Colonic mucosa (tissue), 4 donors: ENCODE measurements at regions not wholly inside any gene's neighbourhood (a gene's known extent, or its start where the extent isn't known, plus 50 kb on each side); places are given as distances from the start of the nearest gene placed in this dataset.

Source experiments
- DNase-seq: peaks from one replicate; pipeline ENCODE4 v3.0.0-alpha.2; 2020
- H3K27ac ChIP-seq: fragments of 200-600 bp; one replicate; pipeline ENCODE4 v1.8.0; 2021
- H3K27me3 ChIP-seq: fragments of 200-600 bp; one replicate; pipeline ENCODE4 v1.8.0; 2021
- H3K36me3 ChIP-seq: fragments of 200-600 bp; one replicate; pipeline ENCODE4 v1.8.0; 2021
- H3K4me1 ChIP-seq: fragments of 200-600 bp; one replicate; pipeline ENCODE4 v1.8.0; 2021; ENCODE audit warnings: mild to moderate bottlenecking
- H3K4me3 ChIP-seq: fragments of 200-600 bp; one replicate; pipeline ENCODE4 v1.8.0; 2021
- H3K9ac ChIP-seq, 2 donors: one replicate each; pipeline ENCODE4 v1.7.0; 2013; ENCODE audit warnings: control low read depth in 2 of 2, low read depth in 2 of 2, low read length in 2 of 2
- H3K9me3 ChIP-seq: fragments of 200-600 bp; one replicate; pipeline ENCODE4 v1.8.0; 2021
- intact Hi-C: fragments of 100-400 bp; cut with DNase I; formaldehyde crosslinking; loops from one replicate; pipeline ENCODE4 v1.14.1; 2022
- TF ChIP-seq, protein P1 (sequence below): fragments of 200-600 bp; IDR thresholded peaks from one replicate; pipeline ENCODE4 v1.8.0; 2022; ENCODE audit warnings: antibody characterized with exemption, mild to moderate bottlenecking
- donor health status: healthy.
- donor health status: DM: no; HTN: no; CAD: no.
- donor health status: DM: no; HTN: no; CAD: no.

DNA sequence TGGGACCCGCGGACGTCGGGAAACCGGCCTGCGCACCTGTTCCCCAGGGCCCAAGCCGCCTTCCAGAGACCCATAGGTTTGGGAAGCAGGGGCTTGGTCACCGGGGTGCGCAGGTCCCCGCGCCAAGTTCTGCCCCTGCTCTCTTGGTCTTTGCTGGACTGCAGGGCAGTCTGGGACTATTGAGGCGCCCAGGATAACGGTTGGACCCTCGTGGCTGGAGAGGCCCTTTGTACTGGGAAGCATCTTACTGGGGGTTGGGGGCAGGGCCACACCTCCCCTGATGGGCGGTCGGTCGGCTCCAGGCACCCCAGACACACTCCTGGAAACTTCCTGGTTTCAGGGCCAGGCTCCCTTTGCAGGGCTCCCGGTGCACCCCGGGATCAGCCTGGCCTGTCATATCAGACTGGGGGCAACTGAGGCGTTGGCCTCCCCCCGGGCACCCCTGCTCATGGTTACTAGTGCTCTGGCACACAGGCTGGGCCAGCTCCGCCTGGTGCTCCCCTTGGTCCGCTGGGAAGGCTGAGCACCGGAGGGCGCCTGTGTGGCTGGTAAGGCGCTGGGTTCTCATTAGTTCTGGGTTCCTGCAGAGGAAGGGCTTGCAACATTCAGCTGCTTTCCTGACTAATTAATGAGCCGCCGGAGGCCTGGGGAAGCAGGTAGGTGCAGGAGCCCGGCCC lies 1250.5 kb downstream of the BRD1 start:
- no peaks in the 10 kb centered on the region for H3K4me1 ChIP-seq
- TF ChIP-seq, protein P1, sequence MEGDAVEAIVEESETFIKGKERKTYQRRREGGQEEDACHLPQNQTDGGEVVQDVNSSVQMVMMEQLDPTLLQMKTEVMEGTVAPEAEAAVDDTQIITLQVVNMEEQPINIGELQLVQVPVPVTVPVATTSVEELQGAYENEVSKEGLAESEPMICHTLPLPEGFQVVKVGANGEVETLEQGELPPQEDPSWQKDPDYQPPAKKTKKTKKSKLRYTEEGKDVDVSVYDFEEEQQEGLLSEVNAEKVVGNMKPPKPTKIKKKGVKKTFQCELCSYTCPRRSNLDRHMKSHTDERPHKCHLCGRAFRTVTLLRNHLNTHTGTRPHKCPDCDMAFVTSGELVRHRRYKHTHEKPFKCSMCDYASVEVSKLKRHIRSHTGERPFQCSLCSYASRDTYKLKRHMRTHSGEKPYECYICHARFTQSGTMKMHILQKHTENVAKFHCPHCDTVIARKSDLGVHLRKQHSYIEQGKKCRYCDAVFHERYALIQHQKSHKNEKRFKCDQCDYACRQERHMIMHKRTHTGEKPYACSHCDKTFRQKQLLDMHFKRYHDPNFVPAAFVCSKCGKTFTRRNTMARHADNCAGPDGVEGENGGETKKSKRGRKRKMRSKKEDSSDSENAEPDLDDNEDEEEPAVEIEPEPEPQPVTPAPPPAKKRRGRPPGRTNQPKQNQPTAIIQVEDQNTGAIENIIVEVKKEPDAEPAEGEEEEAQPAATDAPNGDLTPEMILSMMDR, result no peak
- intact Hi-C loops, result no loop called here
- no peak overlapping the region for H3K9ac ChIP-seq
- H3K27me3 ChIP-seq, result peaks cover 27% of the 10 kb centered on the region
- no peak overlapping the region for H3K4me3 ChIP-seq
- no peaks in the 10 kb centered on the region for H3K9me3 ChIP-seq
- no peak for DNase-seq
- H3K27ac ChIP-seq, result no peak overlapping the region
- no peaks in the 10 kb centered on the region for H3K36me3 ChIP-seq

DNA sequence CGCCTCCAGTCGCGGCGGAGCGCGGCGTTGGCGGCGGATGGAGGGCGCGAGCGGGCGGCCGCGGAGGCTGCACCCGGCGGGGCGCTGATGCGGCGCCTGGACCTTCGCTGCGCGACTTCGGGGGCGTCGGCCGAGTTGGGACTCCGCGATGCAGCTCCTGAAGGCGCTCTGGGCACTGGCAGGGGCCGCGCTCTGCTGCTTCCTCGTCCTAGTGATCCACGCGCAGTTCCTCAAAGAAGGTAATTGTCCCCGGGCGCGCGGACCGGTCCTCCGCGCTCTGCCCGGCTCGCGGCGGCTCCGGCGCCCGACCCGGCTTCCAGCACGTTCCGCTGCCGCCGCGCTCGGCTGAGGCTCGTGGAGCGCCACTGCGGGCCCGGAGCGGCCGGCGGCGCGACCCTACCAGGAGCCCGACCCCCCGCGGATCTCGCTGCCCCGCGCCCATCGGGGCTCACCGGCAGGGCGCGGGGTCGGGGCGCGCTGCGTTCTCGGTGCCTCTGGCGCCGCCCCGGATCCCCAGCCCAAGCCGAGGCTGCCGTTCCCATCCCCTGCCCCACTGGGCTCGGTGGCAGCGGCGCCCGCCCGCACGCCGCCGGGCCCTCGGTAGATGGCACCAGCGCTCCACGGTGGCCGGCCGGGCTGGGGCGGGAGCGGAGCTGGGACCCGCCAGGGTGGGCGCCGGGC lies 1251.2 kb downstream of the BRD1 start:
- H3K27me3 ChIP-seq, result peaks cover 27% of the 10 kb centered on the region
- no peak for DNase-seq
- intact Hi-C loops, result no loop called here

DNA sequence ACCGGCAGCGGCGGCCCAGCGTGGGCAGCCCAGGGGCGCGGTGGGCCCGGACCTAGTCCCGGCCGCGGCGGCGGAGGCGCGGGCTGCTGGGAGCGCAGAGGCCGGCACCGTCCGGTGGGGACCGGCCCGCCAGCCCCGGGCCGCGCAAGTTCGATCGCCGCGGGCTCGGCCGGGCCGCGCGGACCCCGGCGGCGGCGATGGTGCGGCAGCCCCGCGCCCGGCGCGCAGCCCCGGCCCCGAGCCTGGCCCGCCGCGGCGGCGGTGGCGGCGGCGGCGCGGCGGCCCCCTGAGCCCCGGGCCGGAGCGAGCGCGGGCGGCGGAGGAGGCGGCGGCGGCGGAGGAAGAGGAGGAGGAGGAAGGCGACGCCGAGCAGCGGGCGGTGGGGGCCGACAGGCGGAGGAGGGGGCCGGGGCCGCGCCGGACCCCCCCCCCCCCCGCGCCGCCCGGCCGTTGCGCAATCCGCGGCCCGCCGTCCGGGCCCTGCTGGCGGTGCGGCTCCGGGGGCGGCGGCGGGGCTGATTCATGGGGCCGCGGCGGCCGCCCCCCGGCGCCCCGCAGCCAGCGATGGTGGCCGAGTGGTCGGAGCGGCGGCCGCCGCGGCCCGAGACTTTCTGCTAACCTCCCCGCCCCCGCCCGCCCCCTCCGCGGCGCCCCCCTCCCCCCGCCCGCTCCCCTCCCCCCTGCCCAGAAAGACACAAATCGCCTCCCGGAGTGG lies 1251.9 kb downstream of the BRD1 start:
- peak overlapping the region; percentile 7 for H3K4me3 ChIP-seq
- no peak overlapping the region for H3K27ac ChIP-seq
- no peaks in the 10 kb centered on the region for H3K36me3 ChIP-seq
- DNase-seq, result no peak
- H3K27me3 ChIP-seq, result peaks cover 27% of the 10 kb centered on the region
- no peak overlapping the region for H3K9ac ChIP-seq
- intact Hi-C loops, result no loop called here
- no peaks in the 10 kb centered on the region for H3K9me3 ChIP-seq
- TF ChIP-seq, protein P1, result no peak
- H3K4me1 ChIP-seq, result no peaks in the 10 kb centered on the region

More for the DNA sequence above, 1251.2 kb downstream of the BRD1 start:
- peak overlapping the region; percentile 7 for H3K4me3 ChIP-seq
- no peaks in the 10 kb centered on the region for H3K4me1 ChIP-seq
- H3K36me3 ChIP-seq, result no peaks in the 10 kb centered on the region
- no peak overlapping the region for H3K27ac ChIP-seq
- TF ChIP-seq, protein P1, result no peak
- H3K9ac ChIP-seq, result no peak overlapping the region
- no peaks in the 10 kb centered on the region for H3K9me3 ChIP-seq

DNA sequence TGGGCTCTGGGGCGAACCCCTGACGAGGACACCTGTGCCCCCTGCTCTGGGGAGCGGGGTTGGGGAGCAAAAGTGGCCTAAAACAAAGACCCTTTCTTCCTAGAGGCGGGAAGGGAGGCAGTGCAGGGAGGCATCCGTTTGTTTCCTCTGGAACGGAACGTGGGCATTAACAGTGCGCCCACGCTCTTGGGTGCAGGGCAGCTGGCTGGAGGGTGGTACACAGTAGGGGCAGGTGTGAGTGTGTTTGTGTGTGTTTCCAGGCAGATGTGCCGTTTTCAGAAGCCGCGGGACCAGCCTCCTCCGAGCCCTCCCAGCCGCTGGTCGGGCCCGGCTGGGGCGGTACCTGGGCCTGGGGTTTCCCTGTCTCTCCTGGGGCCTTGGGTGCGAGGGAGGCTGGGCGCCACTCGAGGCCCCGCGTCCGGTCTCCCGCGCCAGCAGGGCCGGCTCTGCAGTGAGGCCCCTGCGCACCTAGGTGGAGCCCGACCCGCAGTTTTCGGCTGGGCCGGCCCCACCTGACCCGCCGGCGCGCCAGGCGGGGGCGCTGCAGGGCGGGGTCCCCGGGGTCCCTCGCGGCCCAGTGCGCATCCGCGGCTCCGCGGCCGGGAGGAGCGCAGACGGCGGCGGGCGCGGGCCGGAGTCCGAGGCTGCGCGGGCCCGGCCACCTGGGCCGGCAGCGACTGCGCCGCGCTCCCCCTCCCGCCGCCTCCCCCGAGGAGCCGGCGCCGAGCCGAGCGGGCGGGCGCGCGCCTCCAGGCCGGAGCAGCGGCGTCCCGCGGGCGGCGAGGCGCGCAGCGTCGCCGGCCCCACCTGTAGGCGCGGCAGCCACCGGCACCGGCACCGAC lies 1252.7 kb downstream of the BRD1 start:
- Histone ChIP-seq H3K36me3 (no peaks in the 10 kb centered on the region), H3K27me3 (peaks cover 27% of the 10 kb centered on the region), H3K4me1 (no peaks in the 10 kb centered on the region), H3K9ac (no peak overlapping the region), H3K27ac (no peak overlapping the region), H3K4me3 (no peak overlapping the region), H3K9me3 (no peaks in the 10 kb centered on the region)
- peak; percentile 22 for DNase-seq
- TF ChIP-seq, protein P1, result no peak
- intact Hi-C loops, result no loop called here

DNA sequence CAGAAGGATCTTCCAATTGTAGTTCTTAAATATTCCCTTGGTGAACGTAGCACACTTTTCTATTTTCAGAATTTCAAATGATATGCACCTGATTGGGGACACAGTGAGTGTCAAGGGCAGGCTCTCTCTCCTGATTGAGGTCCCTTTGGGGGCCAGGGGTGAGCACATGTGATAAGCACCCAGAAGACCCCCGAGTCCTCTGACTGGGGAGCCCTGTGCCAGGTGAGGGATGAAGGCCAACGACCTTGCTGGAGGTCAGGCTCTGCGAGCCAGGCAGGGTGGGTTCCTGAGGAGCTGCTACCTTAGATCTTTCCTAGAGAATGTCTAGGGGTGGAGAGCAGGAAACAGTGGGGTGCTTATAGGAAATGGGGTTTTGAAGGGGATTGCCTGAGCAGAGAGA lies 1253.9 kb downstream of the BRD1 start:
- Histone ChIP-seq H3K4me3 (no peak overlapping the region), H3K9ac (no peak overlapping the region), H3K27ac (no peak overlapping the region), H3K4me1 (no peaks in the 10 kb centered on the region), H3K36me3 (no peaks in the 10 kb centered on the region), H3K9me3 (no peaks in the 10 kb centered on the region), H3K27me3 (peaks cover 27% of the 10 kb centered on the region)
- TF ChIP-seq, protein P1, result no peak
- no peak for DNase-seq
- intact Hi-C loops, result no loop called here
